ENCODE measurements at regions not wholly inside any gene's neighbourhood (a gene's known extent, or its start where the extent isn't known, plus 50 kb on each side); places are given as distances from the start of the nearest gene placed in this dataset.
"Not testable (repeated sequence)": the region's sequence is repeated elsewhere in the genome, so short reads cannot be mapped to it uniquely, and the experiment has no call there.

- no peak for DNase-seq
Measured at GRCh38 chr4:159410076-159410777, 307.3 kb downstream of the RAPGEF2 start.

- DNase-seq, result no peak
Measured at GRCh38 chr4:159410891-159411290, 308.0 kb downstream of the RAPGEF2 start.

GRCh38 chr4:159413306-159413943 lies 310.5 kb downstream of the RAPGEF2 start:
- no peak for DNase-seq

- DNase-seq, result no peak
Measured at GRCh38 chr4:159414305-159414704, 311.4 kb downstream of the RAPGEF2 start.

- no peak for DNase-seq
Measured at GRCh38 chr4:159416073-159416472, 313.2 kb downstream of the RAPGEF2 start.

GRCh38 chr4:159416996-159417395 lies 314.1 kb downstream of the RAPGEF2 start:
- no peak for DNase-seq

- no peak for DNase-seq
Measured at GRCh38 chr4:159420162-159421057, 317.5 kb downstream of the RAPGEF2 start.

- DNase-seq, result not testable (repeated sequence)
Measured at GRCh38 chr4:159421058-159421419, 318.2 kb downstream of the RAPGEF2 start.

- no peak for DNase-seq
Measured at GRCh38 chr4:159422019-159422418, 319.1 kb downstream of the RAPGEF2 start.

- DNase-seq, result no peak
Measured at GRCh38 chr4:159422626-159423025, 319.7 kb downstream of the RAPGEF2 start.

- no peak for DNase-seq
Measured at GRCh38 chr4:159425737-159426305, 322.9 kb downstream of the RAPGEF2 start.

GRCh38 chr4:159428293-159428692 lies 325.4 kb downstream of the RAPGEF2 start:
- no peak for DNase-seq

- no peak for DNase-seq
Measured at GRCh38 chr4:159428975-159429692, 326.3 kb downstream of the RAPGEF2 start.

GRCh38 chr4:159429693-159430035 lies 326.8 kb downstream of the RAPGEF2 start:
- DNase-seq, result no peak

- no peak for DNase-seq
Measured at GRCh38 chr4:159430896-159431295, 328.0 kb downstream of the RAPGEF2 start.

- DNase-seq, result no peak
Measured at GRCh38 chr4:159432436-159432835, 329.6 kb downstream of the RAPGEF2 start.

- DNase-seq, result no peak
Measured at GRCh38 chr4:159433337-159433736, 330.5 kb downstream of the RAPGEF2 start.

GRCh38 chr4:159434114-159434870 lies 331.4 kb downstream of the RAPGEF2 start:
- no peak for DNase-seq

GRCh38 chr4:159434871-159435241 lies 332.0 kb downstream of the RAPGEF2 start:
- no peak for DNase-seq

- DNase-seq, result no peak
Measured at GRCh38 chr4:159435561-159436023, 332.7 kb downstream of the RAPGEF2 start.

GRCh38 chr4:159443975-159444374 lies 341.1 kb downstream of the RAPGEF2 start:
- no peak for DNase-seq

GRCh38 chr4:159444678-159445077 lies 341.8 kb downstream of the RAPGEF2 start:
- no peak for DNase-seq

Data from activated gamma-delta T cell (primary cell).